ENCODE measurements at regions not wholly inside any gene's neighbourhood (a gene's known extent, or its start where the extent isn't known, plus 50 kb on each side); places are given as distances from the start of the nearest gene placed in this dataset.

DNA sequence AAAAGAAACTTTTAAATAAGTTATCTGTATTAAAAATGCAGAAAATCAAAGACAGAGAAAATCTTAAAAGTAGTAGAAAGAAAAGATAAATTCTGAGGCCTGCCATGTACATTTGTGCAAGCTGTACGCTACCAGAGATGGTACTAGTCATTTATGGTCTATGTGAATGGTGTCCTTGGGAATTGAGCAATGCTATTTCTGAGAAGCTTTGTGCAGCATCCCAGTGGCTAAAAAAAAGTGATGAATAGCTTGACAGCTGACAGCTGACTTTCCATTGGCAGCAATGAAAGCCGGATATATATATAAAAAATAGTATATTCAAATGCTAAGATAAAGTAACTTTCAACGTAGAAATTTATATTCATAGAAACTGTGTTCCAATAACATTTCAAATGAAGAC lies 58.8 kb upstream of the KCTD3 start:
- TF ChIP-seq, protein P1, sequence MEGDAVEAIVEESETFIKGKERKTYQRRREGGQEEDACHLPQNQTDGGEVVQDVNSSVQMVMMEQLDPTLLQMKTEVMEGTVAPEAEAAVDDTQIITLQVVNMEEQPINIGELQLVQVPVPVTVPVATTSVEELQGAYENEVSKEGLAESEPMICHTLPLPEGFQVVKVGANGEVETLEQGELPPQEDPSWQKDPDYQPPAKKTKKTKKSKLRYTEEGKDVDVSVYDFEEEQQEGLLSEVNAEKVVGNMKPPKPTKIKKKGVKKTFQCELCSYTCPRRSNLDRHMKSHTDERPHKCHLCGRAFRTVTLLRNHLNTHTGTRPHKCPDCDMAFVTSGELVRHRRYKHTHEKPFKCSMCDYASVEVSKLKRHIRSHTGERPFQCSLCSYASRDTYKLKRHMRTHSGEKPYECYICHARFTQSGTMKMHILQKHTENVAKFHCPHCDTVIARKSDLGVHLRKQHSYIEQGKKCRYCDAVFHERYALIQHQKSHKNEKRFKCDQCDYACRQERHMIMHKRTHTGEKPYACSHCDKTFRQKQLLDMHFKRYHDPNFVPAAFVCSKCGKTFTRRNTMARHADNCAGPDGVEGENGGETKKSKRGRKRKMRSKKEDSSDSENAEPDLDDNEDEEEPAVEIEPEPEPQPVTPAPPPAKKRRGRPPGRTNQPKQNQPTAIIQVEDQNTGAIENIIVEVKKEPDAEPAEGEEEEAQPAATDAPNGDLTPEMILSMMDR (IDR thresholded peaks at IDR 0.05; ENCODE audit: insufficient read depth, low read depth, low read length), result no peak
- TF ChIP-seq EZH2 (IDR thresholded peaks at IDR 0.05; ENCODE audit: insufficient read depth, low read length), result no peak

Measured in astrocyte (in vitro differentiated cells and primary cell).